Smooth muscle cell (in vitro differentiated cells): ENCODE measurements at regions not wholly inside any gene's neighbourhood (a gene's known extent, or its start where the extent isn't known, plus 50 kb on each side); places are given as distances from the start of the nearest gene placed in this dataset.

ENCODE experiments used
- DNase-seq: peaks from one replicate; lab custom pipeline; 2025; ENCODE audit not compliant: unreplicated experiment; lab: John Stamatoyannopoulos, UW
- H2AFZ ChIP-seq: fragments of 200-600 bp; sonication (generic); 2 replicates; pipeline ENCODE4 v1.6.0; 2016; ENCODE audit warnings: antibody characterized with exemption, low read depth, mild to moderate bottlenecking
- H3F3A ChIP-seq: fragments of 200-600 bp; sonication (generic); 2 replicates; pipeline ENCODE4 v1.6.0; 2017; ENCODE audit warnings: antibody characterized with exemption, low read depth
- H3K27ac ChIP-seq: fragments of 200-600 bp; sonication (generic); 2 replicates; pipeline ENCODE4 v1.5.1; 2016; ENCODE audit warnings: low read depth, mild to moderate bottlenecking
- H3K27me3 ChIP-seq: fragments of 200-600 bp; sonication (generic); 2 replicates; pipeline ENCODE4 v1.6.1; 2016; ENCODE audit warnings: low read depth, mild to moderate bottlenecking
- H3K36me3 ChIP-seq: fragments of 200-600 bp; sonication (generic); 2 replicates; pipeline ENCODE4 v1.5.1; 2016; ENCODE audit warnings: low read depth
- H3K4me1 ChIP-seq: fragments of 200-600 bp; sonication (generic); 2 replicates; pipeline ENCODE4 v1.5.1; 2016; ENCODE audit warnings: low read depth
- H3K4me2 ChIP-seq: fragments of 200-600 bp; sonication (generic); 2 replicates; pipeline ENCODE4 v1.6.0; 2016; ENCODE audit warnings: mild to moderate bottlenecking
- H3K4me3 ChIP-seq: fragments of 200-600 bp; sonication (generic); 2 replicates; pipeline ENCODE4 v1.5.1; 2016; ENCODE audit warnings: mild to moderate bottlenecking
- H3K79me2 ChIP-seq: fragments of 200-600 bp; sonication (generic); 2 replicates; pipeline ENCODE4 v1.6.0; 2016; ENCODE audit warnings: low read depth, mild to moderate bottlenecking
- H3K9ac ChIP-seq: fragments of 200-600 bp; sonication (generic); 2 replicates; pipeline ENCODE4 v1.6.0; 2016; ENCODE audit warnings: low read depth
- H3K9me3 ChIP-seq: fragments of 200-600 bp; sonication (generic); replicated peaks from 2 replicates; pipeline ENCODE4 v1.5.1; 2016; ENCODE audit warnings: low read depth
- H4K20me1 ChIP-seq: fragments of 200-600 bp; sonication (generic); 2 replicates; pipeline ENCODE4 v1.6.0; 2016; ENCODE audit warnings: low read depth
- WGBS: methylation state at CpG from one replicate; pipeline ENCODE4 v1.1.7; 2016; ENCODE audit warnings: low lambda C conversion rate; 5-methylcytosine and 5-hydroxymethylcytosine counted together
- TF ChIP-seq, protein P1 (sequence below): fragments of 200-600 bp; sonication (generic); IDR thresholded peaks from 2 replicates; pipeline ENCODE4 v1.5.1; 2017; ENCODE audit warnings: borderline replicate concordance, mild to moderate bottlenecking, antibody characterized with exemption; ENCODE audit not compliant: insufficient read depth, poor library complexity, severe bottlenecking

DNA sequence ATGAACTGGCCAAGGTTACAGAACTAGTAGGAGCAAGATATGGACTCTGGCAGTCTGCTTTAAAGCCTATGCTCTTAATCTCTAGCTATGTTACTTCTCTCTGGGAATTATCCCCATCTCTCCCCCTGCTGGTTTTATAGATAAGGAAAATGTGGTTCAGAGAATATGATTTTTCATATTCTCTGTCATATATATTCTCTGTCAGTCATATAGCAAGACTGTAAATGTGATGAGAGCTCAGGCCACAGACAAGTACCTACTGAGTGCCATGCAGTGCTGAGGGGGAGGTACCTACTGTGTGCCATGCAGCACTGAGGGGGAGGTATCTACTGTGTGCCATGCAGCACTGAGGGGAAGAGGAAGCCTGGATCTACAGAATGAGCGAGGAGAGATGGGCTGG is 220.3 kb upstream of the FGGY start:
- H3F3A ChIP-seq = peaks cover 7% of the 10 kb centered on the region
- no peaks in the 10 kb centered on the region for H4K20me1 ChIP-seq
- no peak overlapping the region for H3K4me3 ChIP-seq
- no peak overlapping the region for H3K27ac ChIP-seq
- peaks cover 24% of the 10 kb centered on the region for H3K4me1 ChIP-seq
- H3K9me3 ChIP-seq = no peaks in the 10 kb centered on the region
- H3K36me3 ChIP-seq = no peaks in the 10 kb centered on the region
- no peaks in the 10 kb centered on the region for H3K27me3 ChIP-seq
- no peak overlapping the region for H3K9ac ChIP-seq
- TF ChIP-seq, protein P1, sequence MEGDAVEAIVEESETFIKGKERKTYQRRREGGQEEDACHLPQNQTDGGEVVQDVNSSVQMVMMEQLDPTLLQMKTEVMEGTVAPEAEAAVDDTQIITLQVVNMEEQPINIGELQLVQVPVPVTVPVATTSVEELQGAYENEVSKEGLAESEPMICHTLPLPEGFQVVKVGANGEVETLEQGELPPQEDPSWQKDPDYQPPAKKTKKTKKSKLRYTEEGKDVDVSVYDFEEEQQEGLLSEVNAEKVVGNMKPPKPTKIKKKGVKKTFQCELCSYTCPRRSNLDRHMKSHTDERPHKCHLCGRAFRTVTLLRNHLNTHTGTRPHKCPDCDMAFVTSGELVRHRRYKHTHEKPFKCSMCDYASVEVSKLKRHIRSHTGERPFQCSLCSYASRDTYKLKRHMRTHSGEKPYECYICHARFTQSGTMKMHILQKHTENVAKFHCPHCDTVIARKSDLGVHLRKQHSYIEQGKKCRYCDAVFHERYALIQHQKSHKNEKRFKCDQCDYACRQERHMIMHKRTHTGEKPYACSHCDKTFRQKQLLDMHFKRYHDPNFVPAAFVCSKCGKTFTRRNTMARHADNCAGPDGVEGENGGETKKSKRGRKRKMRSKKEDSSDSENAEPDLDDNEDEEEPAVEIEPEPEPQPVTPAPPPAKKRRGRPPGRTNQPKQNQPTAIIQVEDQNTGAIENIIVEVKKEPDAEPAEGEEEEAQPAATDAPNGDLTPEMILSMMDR = peak; percentile 12
- WGBS = 100% methylated on average over 1 of the region's 1 CpG
- no peak overlapping the region for H3K4me2 ChIP-seq
- no peaks in the 10 kb centered on the region for H3K79me2 ChIP-seq
- no peak overlapping the region for H2AFZ ChIP-seq
- no peak for DNase-seq

DNA sequence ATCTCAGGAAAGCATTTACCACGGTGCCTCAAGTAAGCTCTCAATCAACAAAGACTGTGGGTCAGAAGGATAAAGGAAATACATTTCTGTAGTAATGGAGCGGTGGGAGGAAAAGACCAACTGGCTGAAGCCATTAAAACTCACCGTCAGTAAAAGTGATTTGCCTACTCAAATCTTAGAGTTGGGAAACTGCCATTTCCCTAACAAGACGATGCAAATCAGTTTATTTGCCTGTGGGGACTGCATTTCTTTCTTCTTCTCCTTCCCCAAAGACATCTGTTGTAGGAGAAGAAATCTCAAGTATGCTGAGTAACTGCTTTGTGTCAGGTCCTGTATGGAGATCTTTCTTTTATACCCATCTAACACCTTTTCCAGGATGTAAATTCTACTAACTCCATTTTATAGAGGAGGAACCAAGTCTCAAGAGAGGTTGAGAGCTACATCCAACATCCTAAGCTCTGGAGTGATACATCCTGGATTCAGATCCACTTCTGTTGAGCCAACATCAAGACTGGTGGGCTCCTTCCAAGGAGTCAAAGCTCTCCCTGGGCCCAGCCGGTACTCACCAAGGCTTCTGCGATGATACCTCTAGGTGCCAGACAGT is 219.3 kb upstream of the FGGY start:
- H3K27me3 ChIP-seq = no peaks in the 10 kb centered on the region
- H3K9me3 ChIP-seq = no peaks in the 10 kb centered on the region
- TF ChIP-seq, protein P1 = no peak
- H4K20me1 ChIP-seq = no peaks in the 10 kb centered on the region
- no peak overlapping the region for H3K9ac ChIP-seq
- no peak overlapping the region for H3K4me3 ChIP-seq
- peaks cover 20% of the 10 kb centered on the region for H3K4me1 ChIP-seq
- no peak overlapping the region for H3K4me2 ChIP-seq
- peaks cover 7% of the 10 kb centered on the region for H3F3A ChIP-seq
- no peaks in the 10 kb centered on the region for H3K79me2 ChIP-seq
- H3K27ac ChIP-seq = no peak overlapping the region
- H2AFZ ChIP-seq = no peak overlapping the region
- DNase-seq = no peak
- no peaks in the 10 kb centered on the region for H3K36me3 ChIP-seq
- 23% methylated on average over 6 of the region's 6 CpGs for WGBS

DNA sequence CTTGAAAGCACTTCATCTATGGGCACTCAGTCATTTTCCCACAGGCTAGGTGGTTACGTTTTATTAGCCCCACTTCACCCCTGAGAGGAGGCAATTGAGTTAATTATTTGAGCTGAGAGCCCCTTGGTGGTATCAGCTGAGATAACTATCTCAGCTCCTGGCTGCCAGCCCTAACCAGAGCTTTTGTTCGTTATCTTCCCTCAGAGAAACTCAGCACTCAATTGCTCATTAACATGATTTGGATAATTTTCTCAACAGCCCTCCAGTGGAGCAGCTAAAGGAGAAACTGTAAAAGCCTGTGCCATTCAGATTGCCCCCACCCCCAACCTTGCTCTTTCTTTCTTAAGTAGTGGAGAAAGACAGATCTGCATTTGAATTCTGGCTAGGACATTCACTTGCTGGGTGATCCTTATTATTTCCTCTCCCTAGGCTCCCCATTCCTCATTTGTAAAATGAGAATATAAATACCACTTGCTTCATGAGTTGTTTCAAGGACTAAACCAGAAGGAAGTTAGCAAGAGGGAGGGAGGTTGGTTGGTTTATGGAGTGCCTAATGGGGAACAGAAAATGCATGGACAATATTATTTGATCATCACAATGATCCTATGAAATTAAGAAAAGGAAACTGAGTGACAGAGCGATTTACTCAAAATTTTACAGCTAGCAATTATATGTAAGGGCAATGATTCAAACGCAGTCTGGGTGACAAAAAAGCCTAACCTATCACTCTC is 218.7 kb upstream of the FGGY start:
- Histone ChIP-seq H3K36me3 (no peaks in the 10 kb centered on the region), H3K4me3 (no peak overlapping the region), H3K9ac (no peak overlapping the region), H3K27ac (no peak overlapping the region), H3K9me3 (no peaks in the 10 kb centered on the region), H2AFZ (no peak overlapping the region), H3F3A (peaks cover 7% of the 10 kb centered on the region), H3K79me2 (no peaks in the 10 kb centered on the region), H3K4me1 (peaks cover 20% of the 10 kb centered on the region), H3K4me2 (no peak overlapping the region), H3K27me3 (no peaks in the 10 kb centered on the region), H4K20me1 (no peaks in the 10 kb centered on the region)
- no peak for DNase-seq
- TF ChIP-seq, protein P1 = no peak
- 13% methylated on average over 4 of the region's 4 CpGs for WGBS
